IMR-90 (cell line): ENCODE measurements at regions not wholly inside any gene's neighbourhood (a gene's known extent, or its start where the extent isn't known, plus 50 kb on each side); places are given as distances from the start of the nearest gene placed in this dataset.

Experiments used
- ATAC-seq: fragments of 200-7000 bp; cut with Tn5 transposase; 2 replicates; pipeline ENCODE4 v1.9.1; 2020; ENCODE audit warnings: low read depth, mild to moderate bottlenecking, moderate library complexity
- BruUV-seq: library from RNA; stranded (reverse); fragments of 400-500 nt; replicated peaks from 2 replicates; lab custom pipeline; 2021; lab: Mats Ljungman, UMichigan
- CTCF ChIA-PET: fragments of 300-600 bp; formaldehyde crosslinking; extraction: SDS; loops from one replicate; lab custom pipeline; 2021; ENCODE audit warnings: antibody characterized with exemption; lab: Yijun Ruan, JAX
- POLR2A ChIA-PET: fragments of 300-600 bp; sonication (Branson Sonifier 250); formaldehyde crosslinking; loops from one replicate; lab custom pipeline; 2022; ENCODE audit warnings: antibody characterized with exemption; ENCODE audit not compliant: unreplicated experiment; lab: Charles Lee
- DNase-seq: peaks from one replicate; pipeline ENCODE4 v3.0.0; 2013
- H2AFZ ChIP-seq: replicated peaks from 2 replicates; pipeline ENCODE3; 2013; ENCODE audit warnings: low read length, mild to moderate bottlenecking; ENCODE audit not compliant: poor library complexity
- H2AK5ac ChIP-seq: 2 replicates; pipeline ENCODE4 v1.6.1; 2013; ENCODE audit warnings: low read depth, low read length, inconsistent platforms
- H2AK9ac ChIP-seq: replicated peaks from 2 replicates; pipeline ENCODE3; 2013; ENCODE audit warnings: mild to moderate bottlenecking, low read depth, low read length, moderate library complexity; ENCODE audit not compliant: poor library complexity
- H2BK120ac ChIP-seq: 2 replicates; pipeline ENCODE4 v1.6.1; 2013; ENCODE audit warnings: low read depth, low read length, inconsistent platforms
- H2BK15ac ChIP-seq: 3 replicates; pipeline ENCODE4 v1.6.1; 2013; ENCODE audit warnings: low read depth, low read length, inconsistent platforms
- H2BK20ac ChIP-seq: 2 replicates; pipeline ENCODE4 v1.6.1; 2013; ENCODE audit warnings: low read depth, mild to moderate bottlenecking, inconsistent platforms, low read length, moderate library complexity
- H2BK5ac ChIP-seq: 2 replicates; pipeline ENCODE4 v1.6.1; 2013; ENCODE audit warnings: mild to moderate bottlenecking, low read depth, low read length, inconsistent platforms; ENCODE audit not compliant: poor library complexity, severe bottlenecking
- H3K14ac ChIP-seq: replicated peaks from 2 replicates; pipeline ENCODE4 v1.6.1; 2013; ENCODE audit warnings: low read depth, low read length, inconsistent platforms
- H3K18ac ChIP-seq: 2 replicates; pipeline ENCODE4 v1.6.1; 2013; ENCODE audit warnings: low read depth, low read length, control low read depth
- H3K23ac ChIP-seq: 2 replicates; pipeline ENCODE4 v1.6.1; 2013; ENCODE audit warnings: low read depth, low read length, inconsistent platforms
- H3K27ac ChIP-seq: 2 replicates; pipeline ENCODE4 v1.5.1; 2013; ENCODE audit warnings: mild to moderate bottlenecking, control low read depth, low read length; ENCODE audit not compliant: insufficient read depth
- H3K27me3 ChIP-seq: 2 replicates; pipeline ENCODE4 v1.6.1; 2013; ENCODE audit warnings: low read length; ENCODE audit not compliant: control insufficient read depth, insufficient read depth
- H3K36me3 ChIP-seq: 2 replicates; pipeline ENCODE4 v1.6.1; 2013; ENCODE audit warnings: low read length, mixed read lengths; ENCODE audit not compliant: control insufficient read depth, insufficient read depth
- H3K4ac ChIP-seq: 2 replicates; pipeline ENCODE4 v1.6.1; 2013; ENCODE audit warnings: low read depth, low read length, inconsistent platforms
- H3K4me1 ChIP-seq: 2 replicates; pipeline ENCODE4 v1.6.1; 2013; ENCODE audit warnings: low read length, mixed read lengths; ENCODE audit not compliant: control insufficient read depth, insufficient read depth
- H3K4me2 ChIP-seq: 2 replicates; pipeline ENCODE4 v1.6.1; 2013; ENCODE audit warnings: low read depth, mild to moderate bottlenecking, control low read depth, low read length, moderate library complexity
- H3K4me3 ChIP-seq: 2 replicates; pipeline ENCODE4 v1.5.1; 2013; ENCODE audit warnings: low read depth, mild to moderate bottlenecking, control low read depth, low read length, moderate library complexity; ENCODE audit not compliant: insufficient read depth
- H3K56ac ChIP-seq: 2 replicates; pipeline ENCODE4 v1.6.1; 2013; ENCODE audit warnings: low read length, inconsistent platforms; ENCODE audit not compliant: insufficient read depth; ENCODE audit errors: extremely low read depth
- H3K79me1 ChIP-seq, 2 experiments: 2 replicates each; pipeline ENCODE4 v1.6.1; 2013; ENCODE audit warnings: low read length in 2 of 2, inconsistent platforms in 1 of 2, low read depth in 1 of 2
- H3K9ac ChIP-seq: 2 replicates; pipeline ENCODE4 v1.6.1; 2013; ENCODE audit warnings: low read depth, low read length, control low read depth
- H3K9me1 ChIP-seq: 2 replicates; pipeline ENCODE4 v1.6.1; 2013; ENCODE audit warnings: low read length, inconsistent platforms; ENCODE audit not compliant: insufficient read depth
- H3K9me3 ChIP-seq: 2 replicates; pipeline ENCODE4 v1.6.1; 2013; ENCODE audit warnings: low read length; ENCODE audit not compliant: control insufficient read depth, insufficient read depth
- H4K20me1 ChIP-seq: 2 replicates; pipeline ENCODE4 v1.6.1; 2013; ENCODE audit warnings: low read length, inconsistent platforms; ENCODE audit not compliant: insufficient read depth
- H4K5ac ChIP-seq: 2 replicates; pipeline ENCODE4 v1.6.1; 2013; ENCODE audit warnings: mild to moderate bottlenecking, low read depth, low read length, control low read depth
- H4K8ac ChIP-seq, 2 experiments: 2 replicates each; pipeline ENCODE4 v1.6.1; 2013; ENCODE audit warnings: low read depth in 2 of 2, low read length in 2 of 2, control low read depth in 1 of 2, inconsistent platforms in 1 of 2
- H4K91ac ChIP-seq: 2 replicates; pipeline ENCODE4 v1.6.1; 2013; ENCODE audit warnings: low read depth, low read length, inconsistent platforms; ENCODE audit not compliant: insufficient read depth
- BHLHE40 ChIP-seq: fragments of 150-350 bp; IDR thresholded peaks from 2 replicates; pipeline ENCODE4 v1.6.1; 2016; ENCODE audit warnings: mild to moderate bottlenecking, low read depth, low read length
- CHD1 ChIP-seq: IDR thresholded peaks from 2 replicates; pipeline ENCODE4 v1.6.1; 2012; ENCODE audit warnings: low read depth, low read length, improper control_type of control experiment
- CTCF ChIP-seq: conservative IDR thresholded peaks from 2 replicates; pipeline ENCODE4 v1.5.1; 2012; ENCODE audit warnings: mild to moderate bottlenecking, low read depth, low read length, improper control_type of control experiment
- NFE2L2 ChIP-seq: fragments of 150-350 bp; IDR thresholded peaks from 2 replicates; pipeline ENCODE4 v1.6.1; 2016; ENCODE audit warnings: low read depth, mild to moderate bottlenecking, low read length
- WGBS, 2 experiments: methylation state at CpG; one replicate each; pipeline versions ENCODE4 v1.1.5 to v1.1.7; 2013; ENCODE audit warnings: missing lambda C conversion rate in 2 of 2; ENCODE audit not compliant: insufficient read length in 1 of 2; ENCODE audit errors: extremely low coverage in 2 of 2; 5-methylcytosine and 5-hydroxymethylcytosine counted together
- dilution Hi-C: fragments of 300-500 bp; cut with HindIII; formaldehyde crosslinking; loops from one replicate; pipeline ENCODE4 v1.14.3; 2018; ENCODE audit warnings: low sequenced_read_pairs; ENCODE audit not compliant: unreplicated experiment
- in situ Hi-C: fragments of 300-500 bp; cut with MboI; formaldehyde crosslinking; loops from 3 replicates; pipeline ENCODE4 v1.14.3; 2019; ENCODE audit warnings: low sequenced_read_pairs, inconsistent platforms, mixed read lengths
- intact Hi-C: fragments of 100-400 bp; cut with micrococcal nuclease; formaldehyde crosslinking; loops from 2 replicates; pipeline ENCODE4 v1.10.0; 2022

GRCh38 chr10:113447278-113447677 is 105.6 kb upstream of the HABP2 start:
- Histone ChIP-seq H3K27me3 (no peaks in the 10 kb centered on the region; the same call in 1 of the 2 replicates), H3K9ac (no peak overlapping the region), H2BK5ac (no peak overlapping the region), H3K9me1 (no peaks in the 10 kb centered on the region), H3K56ac (no peak overlapping the region), H4K5ac (no peak overlapping the region), H3K4me2 (no peak overlapping the region), H2AK9ac (no peak overlapping the region), H3K27ac (no peak overlapping the region), H3K4me3 (no peak overlapping the region), H3K79me1 (no peaks in the 10 kb centered on the region), H3K9me3 (no peaks in the 10 kb centered on the region), H2BK20ac (no peak overlapping the region), H3K23ac (no peak overlapping the region), H2BK120ac (no peak overlapping the region), H3K4me1 (no peaks in the 10 kb centered on the region), H3K14ac (no peak overlapping the region), H2AK5ac (no peak overlapping the region), H4K91ac (no peak overlapping the region), H3K4ac (no peak overlapping the region), H2BK15ac (no peak overlapping the region), H3K36me3 (no peaks in the 10 kb centered on the region), H2AFZ (no peak overlapping the region), H3K18ac (no peak overlapping the region), H4K8ac (no peak overlapping the region), H4K20me1 (no peaks in the 10 kb centered on the region)
- no peak for ATAC-seq
- dilution Hi-C loops (no loop called here), in situ Hi-C loops (no loop called here), intact Hi-C loops (no loop called here)
- WGBS, 2 experiments = 50% methylated on average over 1 of the region's 1 CpG; no CpG with 5 or more reads in 1 of the 2 experiments
- TF ChIP-seq CTCF (no peak), NFE2L2 (no peak), CHD1 (no peak), BHLHE40 (no peak)
- ChIA-PET POLR2A (no interaction called here), CTCF (interaction anchor here (0.6 kb wide), 1 partner anchor 18 kb away, joined by 4 read pairs; no protein-coding TSS in a partner anchor)
- BruUV-seq = no TSS peak
- DNase-seq = no peak
